A673 (cell line): ENCODE measurements at regions not wholly inside any gene's neighbourhood (a gene's known extent, or its start where the extent isn't known, plus 50 kb on each side); places are given as distances from the start of the nearest gene placed in this dataset.
"Not testable (repeated sequence)": the region's sequence is repeated elsewhere in the genome, so short reads cannot be mapped to it uniquely, and the experiment has no call there.

Experiments
- BruUV-seq: library from RNA; stranded (reverse); fragments of 400-500 nt; replicated peaks from 2 replicates; lab custom pipeline; 2021; lab: Mats Ljungman, UMichigan
- CTCF ChIA-PET: fragments of 300-600 bp; sonication (Branson Sonifier 250); formaldehyde crosslinking; loops from one replicate; lab custom pipeline; 2022; ENCODE audit warnings: antibody characterized with exemption; lab: Charles Lee
- POLR2A ChIA-PET: fragments of 300-600 bp; sonication (Branson Sonifier 250); formaldehyde crosslinking; loops from one replicate; lab custom pipeline; 2022; ENCODE audit warnings: antibody characterized with exemption; ENCODE audit not compliant: low non-redundant PET; lab: Charles Lee
- DNase-seq: peaks from one replicate; pipeline ENCODE4 v3.0.0-alpha.2; 2015; ENCODE audit warnings: low spot score
- H3K27ac ChIP-seq: fragments of 200-600 bp; sonication (generic); 2 replicates; pipeline ENCODE4 v1.5.1; 2016; ENCODE audit warnings: mixed run types, low read depth, mild to moderate bottlenecking, mixed read lengths, antibody characterized with exemption, low read length; ENCODE audit not compliant: poor library complexity, severe bottlenecking
- H3K27me3 ChIP-seq: fragments of 200-600 bp; sonication (generic); replicated peaks from 2 replicates; pipeline ENCODE4 v1.6.1; 2017; ENCODE audit warnings: mixed run types, low read depth, mild to moderate bottlenecking, mixed read lengths, antibody characterized with exemption, low read length; ENCODE audit not compliant: insufficient read depth, poor library complexity
- H3K36me3 ChIP-seq: fragments of 200-600 bp; sonication (generic); 2 replicates; pipeline ENCODE4 v1.6.1; 2016; ENCODE audit warnings: mixed run types, mild to moderate bottlenecking, mixed read lengths, antibody characterized with exemption, low read length; ENCODE audit not compliant: insufficient read depth, poor library complexity, severe bottlenecking
- H3K4me1 ChIP-seq: fragments of 200-600 bp; sonication (generic); 2 replicates; pipeline ENCODE4 v1.6.1; 2017; ENCODE audit warnings: mixed run types, mild to moderate bottlenecking, mixed read lengths, antibody characterized with exemption, low read length; ENCODE audit not compliant: insufficient read depth, poor library complexity, severe bottlenecking
- H3K4me3 ChIP-seq: fragments of 200-600 bp; sonication (generic); 2 replicates; pipeline ENCODE4 v1.5.1; 2016; ENCODE audit warnings: low read depth, mixed run types, mild to moderate bottlenecking, mixed read lengths, low read length; ENCODE audit not compliant: poor library complexity, severe bottlenecking
- H3K9me3 ChIP-seq: fragments of 200-600 bp; sonication (generic); 2 replicates; pipeline ENCODE4 v1.6.1; 2016; ENCODE audit warnings: mixed run types, low read depth, mild to moderate bottlenecking, mixed read lengths, antibody characterized with exemption, low read length; ENCODE audit not compliant: poor library complexity, severe bottlenecking
- CTCF ChIP-seq: fragments of 300-800, 200-600 bp; sonication (generic); conservative IDR thresholded peaks from 2 replicates; pipeline ENCODE4 v1.5.1; 2017; ENCODE audit warnings: low read depth, mild to moderate bottlenecking, antibody characterized with exemption, low read length, moderate library complexity, mixed read lengths
- EZH2 ChIP-seq: fragments of 200-600 bp; sonication (generic); IDR thresholded peaks from 2 replicates; pipeline ENCODE4 v1.6.1; 2017; ENCODE audit warnings: borderline replicate concordance, low read depth, mild to moderate bottlenecking, mixed read lengths, antibody characterized with exemption, low read length; ENCODE audit not compliant: poor library complexity, severe bottlenecking
- intact Hi-C: fragments of 100-400 bp; cut with micrococcal nuclease; formaldehyde crosslinking; loops from one replicate; pipeline ENCODE4 v1.10.0; 2022; ENCODE audit not compliant: unreplicated experiment

GRCh38 chr7:94313926-94314325 is 80.8 kb upstream of the COL1A2 start:
- TF ChIP-seq EZH2 (no peak), CTCF (no peak)
- Histone ChIP-seq H3K4me1 (peaks cover 26% of the 10 kb centered on the region), H3K9me3 (no peaks in the 10 kb centered on the region), H3K27ac (peak overlapping the region; percentile 57), H3K4me3 (no peak overlapping the region), H3K27me3 (no peaks in the 10 kb centered on the region), H3K36me3 (no peaks in the 10 kb centered on the region)
- BruUV-seq = no TSS peak
- DNase-seq = peak; percentile 37
- intact Hi-C loops = no loop called here
- ChIA-PET POLR2A (no interaction called here), CTCF (no interaction called here)

- H3K9me3 ChIP-seq = peaks cover 3% of the 10 kb centered on the region
- no TSS peak for BruUV-seq
- ChIA-PET CTCF (no interaction called here), POLR2A (interaction anchor here (0.7 kb wide), 1 partner anchor 54 kb away, joined by 3 read pairs; no protein-coding TSS in a partner anchor)
- peak; percentile 45 for DNase-seq
- H3K27ac ChIP-seq = peak overlapping the region; percentile 57
- H3K4me3 ChIP-seq = no peak overlapping the region
- no peaks in the 10 kb centered on the region for H3K36me3 ChIP-seq
- peaks cover 26% of the 10 kb centered on the region for H3K4me1 ChIP-seq
- intact Hi-C loops = no loop called here
- H3K27me3 ChIP-seq = no peaks in the 10 kb centered on the region
- TF ChIP-seq EZH2 (no peak), CTCF (no peak)
Observed at GRCh38 chr7:94314413-94315410, 80.0 kb upstream of the COL1A2 start.

- H3K9me3 ChIP-seq = peaks cover 14% of the 10 kb centered on the region
- H3K27me3 ChIP-seq, POLR2A ChIA-PET, H3K4me1 ChIP-seq, H3K27ac ChIP-seq, DNase-seq, H3K4me3 ChIP-seq, H3K36me3 ChIP-seq, CTCF ChIA-PET, BruUV-seq, intact Hi-C loops: not testable (repeated sequence)
Observed at GRCh38 chr7:94321138-94321537, 73.6 kb upstream of the COL1A2 start.
